K562 (cell line): ENCODE measurements at regions not wholly inside any gene's neighbourhood (a gene's known extent, or its start where the extent isn't known, plus 50 kb on each side); places are given as distances from the start of the nearest gene placed in this dataset.

Source experiments
- ATAC-seq: fragments of 200-7000 bp; cut with Tn5 transposase; 3 replicates; pipeline ENCODE4 v1.9.1; 2020; ENCODE audit warnings: moderate library complexity
- BruUV-seq: library from RNA; stranded (reverse); fragments of 400-500 nt; replicated peaks from 2 replicates; lab custom pipeline; 2021; lab: Mats Ljungman, UMichigan
- CTCF ChIA-PET: fragments of 300-600 bp; formaldehyde crosslinking; extraction: SDS; loops from one replicate; lab custom pipeline; 2021; ENCODE audit warnings: low intra/inter-chr PET ratio; lab: Yijun Ruan, JAX
- POLR2A ChIA-PET: fragments of 300-600, 350-650 bp; sonication (Branson Sonifier 250); formaldehyde crosslinking; extraction: SDS; loops from one replicate; lab custom pipeline; 2021; ENCODE audit warnings: antibody characterized with exemption, inconsistent platforms; lab: Yijun Ruan, JAX
- DNase-seq, 4 experiments: peaks; one replicate each; pipeline versions ENCODE4 v3.0.0 to v3.0.0-alpha.2; 2011 to 2018; ENCODE audit warnings: low spot score in 3 of 4, mixed read lengths in 3 of 4; ENCODE audit errors: extremely low read depth in 1 of 4
- FAIRE-seq: peaks from 2 replicates; lab custom pipeline; 2011; peaks lifted over from hg19 to GRCh38; lab: Jason Lieb, UNC
- H2AFZ ChIP-seq: 2 replicates; pipeline ENCODE4 v1.6.0; 2011; ENCODE audit warnings: low read depth, low read length, control low read depth, inconsistent platforms
- H3K27ac ChIP-seq: fragments of 200-600 bp; 3 replicates; pipeline ENCODE4 v1.8.0; 2011; ENCODE audit warnings: low read depth, mild to moderate bottlenecking, control low read depth, inconsistent platforms, low read length, moderate library complexity, mixed read lengths; ENCODE audit errors: extremely low read depth
- H3K27me3 ChIP-seq, 2 experiments: fragments of 300-600 bp in 1 of 2; 2 replicates in 1 of 2; 3 replicates in 1 of 2; pipeline versions ENCODE4 v1.6.0 to v1.8.0; 2011; ENCODE audit warnings: inconsistent platforms in 2 of 2, low read length in 2 of 2, mild to moderate bottlenecking in 1 of 2, mixed read lengths in 1 of 2, moderate library complexity in 1 of 2; ENCODE audit not compliant: control insufficient read depth in 2 of 2, insufficient read depth in 2 of 2
- H3K36me3 ChIP-seq: fragments of 300-600 bp; 3 replicates; pipeline ENCODE4 v1.8.0; 2011; ENCODE audit warnings: mild to moderate bottlenecking, low read length, inconsistent platforms; ENCODE audit not compliant: control insufficient read depth, insufficient read depth
- H3K4me1 ChIP-seq, 2 experiments: fragments of 200-600 bp in 1 of 2; replicated peaks in 1 of 2; 2 replicates in 1 of 2; 3 replicates in 1 of 2; pipeline versions ENCODE4 v1.5.1 to v1.8.0; 2011; ENCODE audit warnings: inconsistent platforms in 2 of 2, low read length in 2 of 2, mild to moderate bottlenecking in 1 of 2, mixed read lengths in 1 of 2, moderate library complexity in 1 of 2; ENCODE audit not compliant: control insufficient read depth in 2 of 2, insufficient read depth in 2 of 2
- H3K4me2 ChIP-seq: 2 replicates; pipeline ENCODE4 v1.6.1; 2011; ENCODE audit warnings: low read length, control low read depth, inconsistent platforms, mixed read lengths; ENCODE audit not compliant: insufficient read depth
- H3K4me3 ChIP-seq: fragments of 200-600 bp; sonication (generic), shearing (Covaris generic); 2 replicates; pipeline ENCODE4 v1.5.1; 2016; ENCODE audit warnings: control low read depth, inconsistent platforms
- H3K79me2 ChIP-seq: fragments of 200-600 bp; 3 replicates; pipeline ENCODE4 v1.8.0; 2011; ENCODE audit warnings: low read length, inconsistent platforms; ENCODE audit not compliant: control insufficient read depth, insufficient read depth
- H3K9ac ChIP-seq, 2 experiments: 2 replicates each; pipeline versions ENCODE4 v1.6.0 to v1.6.1; 2011; ENCODE audit warnings: low read depth in 2 of 2, low read length in 2 of 2, control low read depth in 1 of 2, inconsistent platforms in 1 of 2, mild to moderate bottlenecking in 1 of 2, mixed read lengths in 1 of 2; ENCODE audit not compliant: insufficient read depth in 1 of 2
- H3K9me1 ChIP-seq: one replicate; pipeline ENCODE4 v1.6.0; 2011; ENCODE audit warnings: inconsistent platforms, mild to moderate bottlenecking, low read length, moderate library complexity; ENCODE audit not compliant: control insufficient read depth, insufficient read depth
- H3K9me3 ChIP-seq: replicated peaks from 2 replicates; pipeline ENCODE4 v1.5.1; 2011; ENCODE audit warnings: low read depth, low read length, inconsistent platforms; ENCODE audit not compliant: control insufficient read depth, insufficient read depth
- H4K20me1 ChIP-seq: replicated peaks from 2 replicates; pipeline ENCODE4 v1.6.1; 2011; ENCODE audit warnings: low read length, inconsistent platforms, mixed read lengths; ENCODE audit not compliant: control insufficient read depth, insufficient read depth
- CBX8 ChIP-seq: fragments of 200-600 bp; sonication (generic); IDR thresholded peaks from 2 replicates; pipeline ENCODE4 v1.6.1; 2012; ENCODE audit warnings: borderline replicate concordance, mixed run types, low read depth, mild to moderate bottlenecking, moderate library complexity, mixed read lengths, low read length, control low read depth, inconsistent platforms; ENCODE audit not compliant: poor library complexity, severe bottlenecking; ENCODE audit errors: extremely low read depth
- CREB3 ChIP-seq: fragments of 450-650 bp; conservative IDR thresholded peaks from 2 replicates; pipeline ENCODE4 v1.6.1; 2016; ENCODE audit warnings: missing genetic modification characterization, low read depth, mild to moderate bottlenecking, missing compliant biosample characterization, moderate library complexity
- ELK3 ChIP-seq: fragments of 450-650 bp; formaldehyde crosslinking; IDR thresholded peaks from 2 replicates; pipeline ENCODE4 v1.4.0; 2020; ENCODE audit warnings: mild to moderate bottlenecking
- GABPA ChIP-seq: fragments of 200-800 bp; sonication (Bioruptor generic); conservative IDR thresholded peaks from 2 replicates; pipeline ENCODE4 v1.6.1; 2016; ENCODE audit warnings: low read depth, missing genetic modification characterization, missing compliant biosample characterization
- HOMEZ ChIP-seq: fragments of 250-450 bp; sonication (Bioruptor Pico); IDR thresholded peaks from 2 replicates; pipeline ENCODE4 v1.4.0; 2020; ENCODE audit warnings: mild to moderate bottlenecking, moderate library complexity
- KAT7 ChIP-seq: sonication (generic); formaldehyde crosslinking; IDR thresholded peaks from 2 replicates; pipeline ENCODE4 v1.8.0; 2022; ENCODE audit warnings: missing genetic modification reagents, mild to moderate bottlenecking, borderline replicate concordance
- NONO ChIP-seq, 2 experiments: fragments of 200-400 bp in 1 of 2; fragments of 450-650 bp in 1 of 2; formaldehyde crosslinking in 1 of 2; IDR thresholded peaks; 2 replicates each; pipeline ENCODE4 v1.6.1; 2017; ENCODE audit warnings: low read depth in 2 of 2, mild to moderate bottlenecking in 2 of 2, moderate library complexity in 2 of 2, low read length in 1 of 2
- THAP7 ChIP-seq: fragments of 250-450 bp; sonication (Bioruptor Pico); IDR thresholded peaks from 2 replicates; pipeline ENCODE4 v1.5.0; 2021
- XRCC5 ChIP-seq: fragments of 200-400 bp; formaldehyde crosslinking; IDR thresholded peaks from 2 replicates; pipeline ENCODE4 v1.6.1; 2017; ENCODE audit warnings: low read depth, mild to moderate bottlenecking, low read length
- ZZZ3 ChIP-seq: fragments of 450-650 bp; IDR thresholded peaks from 2 replicates; pipeline ENCODE4 v1.6.1; 2016; ENCODE audit warnings: antibody characterized with exemption, mild to moderate bottlenecking, moderate library complexity
- WGBS: fragments of 100-300 bp; shearing (Covaris generic); methylation state at CpG from one replicate; pipeline ENCODE4 v1.1.6; 2016; ENCODE audit warnings: low coverage, mixed read lengths; ENCODE audit not compliant: insufficient coverage; ENCODE audit errors: missing lambda C conversion rate; 5-methylcytosine and 5-hydroxymethylcytosine counted together
- in situ Hi-C: fragments of 300-500 bp; cut with MboI; formaldehyde crosslinking; loops from 4 replicates; pipeline ENCODE4 v1.15.0; 2018; ENCODE audit warnings: inconsistent platforms, mixed read lengths
- intact Hi-C: fragments of 100-400 bp; cut with micrococcal nuclease; formaldehyde crosslinking; loops from 2 replicates; pipeline ENCODE4 v1.14.2; 2022

- no peak overlapping the region for H3K9ac ChIP-seq
- 3% methylated on average over 5 of the region's 8 CpGs for WGBS
- no peak for TF ChIP-seq NONO (IDR thresholded peaks at IDR 0.05; ENCODE audit: low read depth in 2 of 2, low read length in 1 of 2)
- no peak for TF ChIP-seq ZZZ3
These were observed 311.6 kb upstream of the DIO3 start for GRCh38 chr14:101249676-101250036.

GRCh38 chr14:101250336-101250947, 310.9 kb upstream of the DIO3 start:
- H4K20me1 ChIP-seq, result no peaks in the 10 kb centered on the region
- H3K4me3 ChIP-seq, result no peak overlapping the region
- FAIRE-seq, result no peak
- H3K9me1 ChIP-seq, result no peaks in the 10 kb centered on the region
- H3K4me2 ChIP-seq, result no peak overlapping the region
- H3K36me3 ChIP-seq, result no peaks in the 10 kb centered on the region
- ChIA-PET CTCF (no interaction called here), POLR2A (no interaction called here)
- ATAC-seq, result no peak
- no peak for DNase-seq
- in situ Hi-C loops, result no loop called here
- no peak overlapping the region for H3K27ac ChIP-seq
- 7% methylated on average over 11 of the region's 17 CpGs for WGBS
- no peak overlapping the region for H2AFZ ChIP-seq
- H3K27me3 ChIP-seq, result peaks cover 0 to 60% of the 10 kb centered on the region in 2 experiments; a peak in 3 of 5 replicates
- intact Hi-C loops, result no loop called here
- no peak overlapping the region for H3K9ac ChIP-seq
- BruUV-seq, result no TSS peak
- no peaks in the 10 kb centered on the region for H3K4me1 ChIP-seq
- H3K79me2 ChIP-seq, result no peaks in the 10 kb centered on the region
- no peaks in the 10 kb centered on the region for H3K9me3 ChIP-seq
- TF ChIP-seq GABPA (tag) (no peak), XRCC5 (no peak), CREB3 (no peak), KAT7 (CRISPR knock-in tag) (no peak), ELK3 (no peak), HOMEZ (CRISPR knock-in tag) (no peak), CBX8 (no peak), THAP7 (CRISPR knock-in tag) (no peak)

More at GRCh38 chr14:101249676-101250036, 311.6 kb upstream of the DIO3 start:
- H2AFZ ChIP-seq, result no peak overlapping the region
- no peaks in the 10 kb centered on the region for H3K79me2 ChIP-seq
- no peaks in the 10 kb centered on the region for H3K36me3 ChIP-seq
- no peak overlapping the region for H3K4me3 ChIP-seq
- POLR2A ChIA-PET, result no interaction called here
- H3K27ac ChIP-seq, result no peak overlapping the region
- ATAC-seq (no peak), DNase-seq (no peak), FAIRE-seq (no peak)
- in situ Hi-C loops (no loop called here), intact Hi-C loops (no loop called here)
- no TSS peak for BruUV-seq
- H3K9me1 ChIP-seq, result no peaks in the 10 kb centered on the region
- no peaks in the 10 kb centered on the region for H3K9me3 ChIP-seq
- no peaks in the 10 kb centered on the region for H4K20me1 ChIP-seq
- CTCF ChIA-PET, result no interaction called here
- H3K27me3 ChIP-seq, result peaks cover 0 to 53% of the 10 kb centered on the region in 2 experiments; a peak in 3 of 5 replicates
- H3K4me2 ChIP-seq, result no peak overlapping the region
- no peaks in the 10 kb centered on the region for H3K4me1 ChIP-seq
